Spleen (tissue), 7 donors: ENCODE measurements at regions not wholly inside any gene's neighbourhood (a gene's known extent, or its start where the extent isn't known, plus 50 kb on each side); places are given as distances from the start of the nearest gene placed in this dataset.

Experiments used
- POLR2AphosphoS5 ChIP-seq, 3 donors: sonication (generic); formaldehyde crosslinking; IDR thresholded peaks; one replicate each; pipeline ENCODE4 v1.5.1; 2017; ENCODE audit warnings: antibody characterized with exemption in 3 of 3
- TF ChIP-seq, protein P1 (sequence below), 11 experiments: fragments of 200-600 bp in 7 of 11; fragments of 450-650 bp in 4 of 11; sonication (generic) in 4 of 11; IDR thresholded peaks in 8 of 11; conservative IDR thresholded peaks in 3 of 11; 1 replicate in 7 of 11; 2 replicates in 4 of 11; pipeline versions ENCODE4 v1.4.0 to v1.8.0; 2016 to 2021; ENCODE audit warnings: antibody characterized with exemption in 11 of 11, inconsistent platforms in 4 of 11, mild to moderate bottlenecking in 1 of 11
- donor health status: DM: no; HTN: no; CAD: no; lungs with moderate emphysema.
- donor health status: DM: no; HTN: no; CAD: no.
- donor health status: DM: no; HTN: no; CAD: no.

GRCh38 chr6:1146500-1146899, 165.4 kb upstream of the FOXQ1 start:
- TF ChIP-seq POLR2AphosphoS5 (IDR thresholded peaks at IDR 0.05), result no peak
- TF ChIP-seq, protein P1, sequence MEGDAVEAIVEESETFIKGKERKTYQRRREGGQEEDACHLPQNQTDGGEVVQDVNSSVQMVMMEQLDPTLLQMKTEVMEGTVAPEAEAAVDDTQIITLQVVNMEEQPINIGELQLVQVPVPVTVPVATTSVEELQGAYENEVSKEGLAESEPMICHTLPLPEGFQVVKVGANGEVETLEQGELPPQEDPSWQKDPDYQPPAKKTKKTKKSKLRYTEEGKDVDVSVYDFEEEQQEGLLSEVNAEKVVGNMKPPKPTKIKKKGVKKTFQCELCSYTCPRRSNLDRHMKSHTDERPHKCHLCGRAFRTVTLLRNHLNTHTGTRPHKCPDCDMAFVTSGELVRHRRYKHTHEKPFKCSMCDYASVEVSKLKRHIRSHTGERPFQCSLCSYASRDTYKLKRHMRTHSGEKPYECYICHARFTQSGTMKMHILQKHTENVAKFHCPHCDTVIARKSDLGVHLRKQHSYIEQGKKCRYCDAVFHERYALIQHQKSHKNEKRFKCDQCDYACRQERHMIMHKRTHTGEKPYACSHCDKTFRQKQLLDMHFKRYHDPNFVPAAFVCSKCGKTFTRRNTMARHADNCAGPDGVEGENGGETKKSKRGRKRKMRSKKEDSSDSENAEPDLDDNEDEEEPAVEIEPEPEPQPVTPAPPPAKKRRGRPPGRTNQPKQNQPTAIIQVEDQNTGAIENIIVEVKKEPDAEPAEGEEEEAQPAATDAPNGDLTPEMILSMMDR (IDR thresholded peaks at IDR 0.05 in 8 of 11, conservative IDR thresholded peaks at IDR 0.05 in 3 of 11), result no peak
